SU-DHL-6 (cell line): ENCODE measurements at regions not wholly inside any gene's neighbourhood (a gene's known extent, or its start where the extent isn't known, plus 50 kb on each side); places are given as distances from the start of the nearest gene placed in this dataset.

Source experiments
- H2AFZ ChIP-seq: fragments of 200-600 bp; sonication (generic); 2 replicates; pipeline ENCODE4 v1.6.1; 2014; ENCODE audit warnings: low read depth, mild to moderate bottlenecking, moderate library complexity, mixed read lengths, antibody characterized with exemption, low read length; ENCODE audit not compliant: severe bottlenecking
- H3F3A ChIP-seq: fragments of 200-600 bp; shearing (Covaris generic); 2 replicates; pipeline ENCODE4 v1.6.0; 2016; ENCODE audit warnings: antibody characterized with exemption, mild to moderate bottlenecking; ENCODE audit not compliant: insufficient read depth
- H3K27ac ChIP-seq: fragments of 200-600 bp; sonication (generic); 2 replicates; pipeline ENCODE4 v1.5.1; 2016; ENCODE audit warnings: low read depth, mild to moderate bottlenecking, low read length, moderate library complexity, mixed read lengths
- H3K27me3 ChIP-seq: fragments of 200-600 bp; sonication (generic), shearing (Covaris generic); 2 replicates; pipeline ENCODE4 v1.6.0; 2014; ENCODE audit warnings: mild to moderate bottlenecking, low read length
- H3K36me3 ChIP-seq: fragments of 200-600 bp; sonication (generic); 2 replicates; pipeline ENCODE4 v1.6.1; 2014; ENCODE audit warnings: mild to moderate bottlenecking, low read length, mixed read lengths
- H3K4me2 ChIP-seq: fragments of 300-600, 200-600 bp; shearing (Covaris generic), sonication (generic); 2 replicates; pipeline ENCODE4 v1.6.0; 2014; ENCODE audit warnings: low read length, low read depth, mild to moderate bottlenecking; ENCODE audit not compliant: poor library complexity, severe bottlenecking
- H3K4me3 ChIP-seq: fragments of 200-600 bp; sonication (generic); 2 replicates; pipeline ENCODE4 v1.5.1; 2014; ENCODE audit warnings: antibody characterized with exemption, low read length, mild to moderate bottlenecking, mixed read lengths; ENCODE audit not compliant: insufficient read depth, poor library complexity, severe bottlenecking
- H3K79me2 ChIP-seq: fragments of 200-600 bp; sonication (generic); 2 replicates; pipeline ENCODE4 v1.6.1; 2014; ENCODE audit warnings: mild to moderate bottlenecking, low read length, moderate library complexity; ENCODE audit not compliant: insufficient read depth
- H3K9ac ChIP-seq: fragments of 200-600 bp; sonication (generic); 2 replicates; pipeline ENCODE4 v1.7.0; 2014; ENCODE audit warnings: mild to moderate bottlenecking, low read length
- H3K9me2 ChIP-seq: fragments of 200-600 bp; sonication (generic); replicated peaks from 2 replicates; pipeline ENCODE4 v1.6.1; 2014; ENCODE audit warnings: low read length; ENCODE audit not compliant: insufficient read depth
- H3K9me3 ChIP-seq: fragments of 200-600 bp; sonication (generic); 2 replicates; pipeline ENCODE4 v1.6.1; 2014; ENCODE audit warnings: low read length, mixed read lengths; ENCODE audit not compliant: insufficient read depth
- H4K20me1 ChIP-seq: fragments of 200-600 bp; sonication (generic); 2 replicates; pipeline ENCODE4 v1.6.1; 2014; ENCODE audit warnings: low read depth, mild to moderate bottlenecking, antibody characterized with exemption, low read length, moderate library complexity, mixed read lengths
- CTCF ChIP-seq: fragments of 200-600 bp; sonication (generic); IDR thresholded peaks from one replicate; pipeline ENCODE4 v1.5.1; 2017; ENCODE audit warnings: antibody characterized with exemption, mild to moderate bottlenecking, low read length, moderate library complexity; ENCODE audit not compliant: insufficient read depth, poor library complexity, severe bottlenecking
- EZH2phosphoT487 ChIP-seq: fragments of 200-600 bp; sonication (generic), shearing (Covaris generic); conservative IDR thresholded peaks from 2 replicates; pipeline ENCODE4 v1.6.1; 2018; ENCODE audit warnings: mild to moderate bottlenecking, antibody characterized with exemption, low read length, moderate library complexity, mixed read lengths

GRCh38 chr13:52931539-52932431 lies 83.3 kb upstream of the PCDH8 start:
- no peak overlapping the region for H2AFZ ChIP-seq
- H3K36me3 ChIP-seq: no peaks in the 10 kb centered on the region
- TF ChIP-seq EZH2phosphoT487: no peak
- no peak for TF ChIP-seq CTCF
- no peak overlapping the region for H3K4me2 ChIP-seq
- H3K4me3 ChIP-seq: no peak overlapping the region
- H3K9ac ChIP-seq: no peak overlapping the region
- no peaks in the 10 kb centered on the region for H4K20me1 ChIP-seq
- no peak overlapping the region for H3K27ac ChIP-seq
- H3K9me3 ChIP-seq: no peaks in the 10 kb centered on the region
- no peaks in the 10 kb centered on the region for H3K79me2 ChIP-seq
- H3K27me3 ChIP-seq: no peaks in the 10 kb centered on the region
- H3F3A ChIP-seq: no peaks in the 10 kb centered on the region
- no peaks in the 10 kb centered on the region for H3K9me2 ChIP-seq

- Histone ChIP-seq H3K4me2 (no peak overlapping the region), H3K4me3 (no peak overlapping the region), H4K20me1 (no peaks in the 10 kb centered on the region), H3K9me3 (no peaks in the 10 kb centered on the region), H3F3A (no peaks in the 10 kb centered on the region), H3K9me2 (no peaks in the 10 kb centered on the region), H3K36me3 (no peaks in the 10 kb centered on the region), H3K79me2 (no peaks in the 10 kb centered on the region), H2AFZ (no peak overlapping the region), H3K9ac (no peak overlapping the region), H3K27me3 (no peaks in the 10 kb centered on the region), H3K27ac (no peak overlapping the region)
- TF ChIP-seq CTCF (no peak), EZH2phosphoT487 (no peak)
These were observed 82.7 kb upstream of the PCDH8 start for GRCh38 chr13:52931131-52931530.

GRCh38 chr13:52929846-52930245 lies 81.4 kb upstream of the PCDH8 start:
- Histone ChIP-seq H2AFZ (no peak overlapping the region), H3K4me2 (no peak overlapping the region), H3K79me2 (no peaks in the 10 kb centered on the region), H3K4me3 (no peak overlapping the region), H3K9me2 (no peaks in the 10 kb centered on the region), H3F3A (no peaks in the 10 kb centered on the region), H3K27me3 (no peaks in the 10 kb centered on the region), H3K27ac (no peak overlapping the region), H3K9ac (no peak overlapping the region), H3K36me3 (no peaks in the 10 kb centered on the region), H4K20me1 (no peaks in the 10 kb centered on the region), H3K9me3 (no peaks in the 10 kb centered on the region)
- TF ChIP-seq CTCF: no peak
- TF ChIP-seq EZH2phosphoT487: no peak
